Cerebellar nuclear complex (tissue), 1 donor: ENCODE measurements at regions not wholly inside any gene's neighbourhood (a gene's known extent, or its start where the extent isn't known, plus 50 kb on each side); places are given as distances from the start of the nearest gene placed in this dataset.

Experiments used
- DNase-seq, 2 experiments: peaks; one replicate each; lab custom pipeline; 2025; lab: John Stamatoyannopoulos, UW

GRCh38 chr3:10763817-10764258 lies 52.2 kb upstream of the SLC6A11 start:
- DNase-seq = no peak

DNA sequence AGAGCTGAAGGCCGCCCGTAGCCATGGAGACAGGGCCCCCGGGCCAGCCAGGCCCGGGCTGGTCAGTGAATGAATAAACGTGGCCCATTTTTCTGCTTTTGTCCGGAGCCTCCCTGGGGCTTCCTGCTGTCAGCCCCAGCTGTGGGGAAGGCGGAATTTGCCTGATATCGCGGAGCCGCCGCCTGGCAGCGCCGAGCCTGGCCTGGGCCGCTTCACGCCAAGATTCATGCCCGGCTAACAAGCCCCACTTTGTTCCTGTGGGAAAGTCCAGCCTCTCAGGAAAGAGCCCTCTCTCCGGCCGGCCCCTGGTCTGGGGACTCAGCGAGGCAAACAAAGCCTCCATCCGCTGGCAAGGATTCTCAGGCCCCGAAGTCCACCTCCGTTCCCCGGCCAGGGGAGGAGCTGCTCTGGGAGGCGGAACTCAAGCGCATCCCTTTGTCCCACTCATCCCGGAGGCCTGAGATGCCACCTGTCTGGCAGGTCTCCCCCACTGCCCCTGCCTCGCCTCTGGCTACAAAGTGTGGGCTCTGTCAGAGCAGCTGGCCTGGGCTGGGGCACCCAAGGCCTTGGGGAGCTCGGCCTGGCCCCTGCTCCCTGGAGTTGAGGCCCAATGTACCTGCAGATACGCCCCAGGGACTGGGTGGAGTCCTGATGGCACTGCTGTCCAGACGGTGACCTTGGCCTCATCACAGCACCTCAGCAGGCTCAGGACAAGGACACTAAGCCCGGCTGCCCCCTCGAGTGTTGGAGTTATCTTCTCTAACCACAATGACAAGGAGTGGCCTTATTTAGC lies 51.6 kb upstream of the SLC6A11 start:
- no peak for DNase-seq

- no peak for DNase-seq
Measured at GRCh38 chr3:10766049-10766705, 49.9 kb upstream of the SLC6A11 start.
